ENCODE measurements at regions not wholly inside any gene's neighbourhood (a gene's known extent, or its start where the extent isn't known, plus 50 kb on each side); places are given as distances from the start of the nearest gene placed in this dataset.

DNA sequence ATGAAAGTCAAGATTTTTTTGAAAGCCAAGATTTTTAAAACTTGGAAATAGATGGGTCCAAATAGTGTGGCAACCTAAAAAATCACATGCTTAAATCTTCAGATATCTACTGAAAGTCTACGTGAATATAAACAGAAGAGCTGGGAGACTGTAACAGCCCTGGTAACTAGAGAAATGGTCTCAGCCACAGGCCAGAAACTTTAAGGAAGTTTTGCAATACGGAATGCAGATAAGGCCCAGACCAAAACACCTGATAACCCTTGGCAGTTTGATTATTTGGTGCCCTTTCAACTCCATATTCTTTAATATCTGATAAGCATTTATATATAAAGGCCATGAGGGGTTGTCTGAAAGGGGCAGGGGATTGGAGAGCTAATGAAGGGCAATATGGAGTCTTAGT is 537.3 kb upstream of the TGFBR2 start:
- DNase-seq = no peak

DNA sequence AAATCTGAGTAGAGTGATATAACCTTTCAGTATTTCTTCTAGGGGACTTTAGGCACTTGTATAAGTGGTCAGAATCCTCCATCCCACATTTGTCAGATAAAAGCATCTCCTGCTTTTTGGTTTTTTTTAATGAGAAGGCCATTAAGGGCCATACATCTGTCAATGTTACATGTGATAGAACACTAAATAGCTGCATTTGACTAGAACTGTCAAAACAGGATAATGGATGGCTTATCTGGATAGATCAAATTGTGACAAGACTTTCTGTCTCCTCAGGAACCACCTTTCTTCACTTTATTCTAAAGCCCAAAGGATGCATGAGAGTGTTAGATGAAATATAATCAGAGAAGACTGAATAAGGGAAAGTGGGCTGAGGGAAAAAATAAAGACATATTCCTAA is 533.4 kb upstream of the TGFBR2 start:
- DNase-seq = no peak

DNA sequence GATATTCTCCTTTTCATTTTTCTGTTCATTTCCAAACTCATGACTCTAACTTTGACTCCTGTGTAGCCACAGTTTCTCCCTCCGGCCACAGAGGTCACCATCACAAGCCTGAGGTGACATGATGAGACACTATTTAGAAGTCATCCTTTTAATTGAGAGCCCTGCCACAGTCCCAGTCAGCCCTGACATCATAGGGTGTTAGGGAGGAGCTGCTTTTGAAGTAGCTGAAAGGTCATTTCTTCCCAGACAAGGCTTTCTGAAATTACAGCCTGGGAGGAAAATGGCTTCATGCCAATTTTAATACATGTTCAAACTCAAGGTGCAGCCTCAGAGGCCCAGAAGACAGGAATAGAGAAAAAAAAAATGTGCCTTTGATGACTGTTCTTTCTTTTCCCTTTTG is 532.8 kb upstream of the TGFBR2 start:
- no peak for DNase-seq

DNA sequence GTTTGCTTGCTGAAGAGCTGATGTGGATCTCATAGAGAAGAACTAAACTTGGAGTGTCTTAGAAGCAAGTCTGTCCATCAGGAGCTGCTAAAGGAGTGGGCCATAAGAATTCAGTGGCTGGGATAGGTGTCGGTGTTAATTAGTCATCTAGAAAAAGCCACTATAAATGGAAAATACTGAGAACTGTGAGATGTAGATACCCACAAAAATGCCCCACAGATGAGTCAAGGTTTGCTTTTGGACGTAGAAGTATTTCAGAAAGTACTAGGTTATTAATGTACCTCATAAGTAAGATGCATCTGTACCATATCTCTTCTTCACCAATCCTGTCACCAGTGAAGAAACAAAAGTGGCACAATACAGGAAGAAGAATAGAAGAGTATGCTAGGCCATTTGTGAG is 530.9 kb upstream of the TGFBR2 start:
- DNase-seq = no peak

DNA sequence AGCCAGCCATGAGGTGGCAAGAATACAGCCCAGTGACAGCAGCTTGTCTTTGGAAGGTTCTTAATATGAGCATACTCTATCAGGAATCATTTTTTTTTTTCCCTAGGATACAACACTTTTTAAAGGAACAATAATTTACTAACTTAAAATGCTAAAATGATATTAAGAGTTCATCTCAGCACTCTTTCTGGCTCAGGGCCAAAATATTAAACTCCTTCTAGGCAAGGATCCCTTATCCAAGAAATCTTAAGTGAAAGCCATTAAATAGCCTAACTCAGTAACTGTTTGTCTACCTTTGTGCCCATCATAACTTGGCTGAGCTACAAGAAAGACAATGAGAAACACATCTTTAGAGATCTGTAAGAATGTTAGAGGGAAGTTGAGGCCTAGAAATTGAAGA is 529.5 kb upstream of the TGFBR2 start:
- DNase-seq = no peak

DNA sequence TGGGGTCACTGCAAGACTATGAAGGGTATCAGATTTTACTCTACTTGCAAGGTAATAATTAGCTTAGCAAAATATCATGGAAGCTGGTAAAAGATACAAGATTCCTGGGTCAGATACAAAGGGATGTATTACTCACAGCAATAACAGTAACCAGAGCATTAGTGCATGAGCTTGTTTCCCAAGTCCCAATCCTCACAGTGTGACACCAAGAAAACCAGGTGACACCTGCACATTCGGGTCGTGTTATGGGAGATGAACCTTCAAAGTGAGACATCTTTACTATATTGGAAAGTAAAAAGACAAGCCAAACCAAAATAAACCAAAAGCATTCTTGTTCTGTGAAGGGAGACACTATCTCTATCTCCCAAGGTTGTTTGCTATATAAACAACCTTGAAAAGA is 528.7 kb upstream of the TGFBR2 start:
- no peak for DNase-seq

DNA sequence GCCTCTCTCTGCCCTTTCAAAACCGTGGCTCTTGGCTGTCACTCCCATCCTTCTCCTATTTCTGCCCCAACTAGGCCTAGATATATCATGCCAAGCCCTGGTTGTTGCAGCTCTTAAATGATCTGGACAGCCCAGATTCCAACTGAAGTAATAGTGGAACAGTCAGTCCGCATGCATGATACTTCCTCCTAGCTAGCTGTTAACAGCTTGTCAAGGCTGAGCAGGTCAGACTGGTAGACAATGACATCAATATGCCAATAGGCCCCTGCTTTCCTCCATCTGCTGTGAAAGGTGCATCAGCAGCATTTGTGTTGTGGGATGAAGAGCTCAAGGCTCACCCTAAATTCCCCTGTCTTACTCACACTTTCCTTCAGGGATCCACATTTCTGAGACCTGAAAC is 527.7 kb upstream of the TGFBR2 start:
- no peak for DNase-seq

DNA sequence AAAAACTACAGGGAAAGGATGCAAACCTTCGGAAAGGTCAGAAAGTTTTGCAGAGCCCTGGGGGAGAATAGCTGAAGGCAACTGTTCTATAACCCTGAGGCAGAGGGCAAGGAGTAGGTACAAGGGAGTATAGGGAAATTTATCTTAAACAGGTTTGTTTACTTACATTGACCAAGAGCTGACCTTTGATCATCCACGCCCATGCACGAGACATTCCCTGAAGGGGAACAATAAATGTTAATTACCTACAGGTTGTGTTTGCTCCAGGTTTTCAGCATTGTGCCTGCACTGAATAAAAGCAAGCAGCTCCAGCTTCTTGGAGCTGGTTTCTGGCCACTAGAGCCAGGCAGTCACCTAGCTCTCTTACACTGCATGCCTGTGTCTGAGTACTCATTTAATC is 524.5 kb upstream of the TGFBR2 start:
- no peak for DNase-seq

DNA sequence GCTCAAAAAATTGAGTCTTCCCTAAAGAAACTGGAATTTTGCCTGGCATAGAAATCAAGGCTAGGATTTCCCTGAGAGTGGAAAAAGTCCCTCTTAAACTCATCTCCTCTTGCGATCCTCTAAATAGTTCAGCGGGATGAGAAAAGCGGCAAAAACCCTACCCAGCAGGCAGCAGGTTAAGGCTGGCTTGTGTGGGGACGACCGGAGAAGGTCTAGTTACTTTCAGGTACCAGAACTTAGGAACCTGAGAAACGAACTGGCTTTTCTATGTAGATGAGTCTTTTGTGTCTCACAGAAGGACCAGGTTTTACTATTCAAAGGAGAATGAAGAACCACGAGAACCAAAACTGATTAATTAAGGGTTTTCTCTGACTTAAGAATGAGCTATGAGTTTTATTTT is 523.7 kb upstream of the TGFBR2 start:
- no peak for DNase-seq

DNA sequence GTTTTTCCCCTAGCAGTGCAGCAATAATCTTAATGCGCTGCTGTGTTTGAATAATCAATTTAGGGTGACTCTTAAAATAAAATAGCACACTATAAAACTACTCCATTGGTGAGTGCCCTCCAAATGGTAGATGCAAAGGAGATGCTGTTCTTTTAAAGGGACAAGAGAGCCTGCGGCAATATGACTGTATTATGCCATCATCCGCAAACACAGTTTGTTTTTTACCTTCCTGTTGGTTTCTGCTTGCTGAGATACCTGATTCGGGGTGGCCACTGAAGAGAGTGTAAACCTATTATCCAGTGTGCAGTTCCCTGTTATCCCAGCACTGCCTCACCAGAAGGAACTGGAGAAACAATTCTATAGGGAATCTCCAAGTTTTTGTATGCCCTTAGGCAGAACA is 523.1 kb upstream of the TGFBR2 start:
- DNase-seq = no peak

DNA sequence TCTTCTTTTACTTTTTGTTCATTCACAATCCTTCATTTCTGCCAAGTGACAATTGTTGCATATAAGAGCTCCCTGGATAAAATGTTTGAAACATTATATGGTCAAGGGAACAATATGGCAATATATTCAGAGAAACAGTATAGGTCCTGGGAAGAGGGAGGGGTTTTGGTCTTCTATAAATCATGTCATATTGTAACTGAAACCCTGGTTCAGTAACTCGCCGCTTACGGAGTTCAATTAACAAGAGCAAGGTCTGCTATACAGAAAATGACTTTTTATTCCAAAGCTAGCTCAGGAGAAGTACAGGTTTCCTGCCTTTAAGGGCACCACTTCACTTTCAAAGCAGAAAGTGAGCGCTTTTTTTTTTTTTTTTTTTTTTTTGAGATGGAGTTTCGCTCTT is 522.1 kb upstream of the TGFBR2 start:
- no peak for DNase-seq

DNA sequence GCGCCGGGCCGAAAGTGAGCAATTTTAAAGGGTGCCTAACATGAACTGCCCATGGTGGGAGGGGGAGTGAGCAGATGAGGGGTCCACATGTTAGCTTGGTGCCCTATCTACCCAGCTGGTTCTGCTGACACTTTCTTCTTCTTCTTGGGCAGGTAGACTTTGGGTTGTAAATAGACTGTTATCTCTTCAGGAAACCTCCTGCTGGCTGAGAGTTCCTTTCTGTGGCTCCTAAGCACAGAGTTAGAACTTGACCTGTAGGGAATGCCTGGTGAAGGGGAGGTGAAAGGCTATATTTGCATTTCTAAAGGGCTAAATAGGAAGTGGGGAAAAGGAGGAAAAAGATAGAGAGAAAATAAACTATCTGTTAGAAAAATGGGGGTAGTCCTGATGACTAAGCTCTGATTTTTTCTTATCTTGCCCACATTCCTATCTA is 521.4 kb upstream of the TGFBR2 start:
- no peak for DNase-seq

DNA sequence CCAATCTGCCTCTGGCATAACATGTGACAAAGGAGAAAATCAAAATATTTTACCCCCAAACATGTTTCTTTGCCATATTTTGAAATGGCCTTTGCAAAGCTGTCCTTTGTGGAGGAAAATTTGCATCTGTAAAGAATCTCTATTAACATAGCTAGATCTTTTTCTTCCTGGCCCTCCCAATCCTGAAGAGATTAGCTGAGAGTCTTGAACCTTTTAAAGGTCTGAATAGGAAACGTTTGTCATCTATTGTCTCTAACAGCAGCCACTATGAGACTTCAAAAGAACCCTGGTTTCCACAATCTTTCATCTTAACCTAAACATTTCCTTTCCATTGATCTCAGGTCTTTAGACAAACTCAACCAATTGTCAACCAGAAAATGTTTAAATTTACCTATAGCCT is 520.9 kb upstream of the TGFBR2 start:
- DNase-seq = no peak

DNA sequence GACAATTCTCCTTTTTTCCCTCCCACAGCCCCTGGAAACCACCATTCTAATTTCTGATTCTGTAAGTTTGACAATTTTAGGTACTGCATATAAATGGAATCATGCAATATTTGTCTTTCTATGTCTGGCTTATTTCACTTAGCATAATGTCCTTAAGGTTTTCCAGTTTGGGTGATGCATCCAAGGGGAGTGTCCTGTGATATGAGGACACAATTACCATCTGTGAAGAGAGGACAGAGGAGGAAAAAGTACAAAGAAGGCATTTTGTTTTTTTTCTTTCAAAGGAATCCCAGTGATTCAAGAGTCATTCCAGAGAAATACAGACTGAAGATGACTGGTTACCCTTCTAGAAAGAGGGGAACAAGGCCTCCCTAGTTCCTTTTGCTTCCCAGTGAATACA is 514.7 kb upstream of the TGFBR2 start:
- no peak for DNase-seq

DNA sequence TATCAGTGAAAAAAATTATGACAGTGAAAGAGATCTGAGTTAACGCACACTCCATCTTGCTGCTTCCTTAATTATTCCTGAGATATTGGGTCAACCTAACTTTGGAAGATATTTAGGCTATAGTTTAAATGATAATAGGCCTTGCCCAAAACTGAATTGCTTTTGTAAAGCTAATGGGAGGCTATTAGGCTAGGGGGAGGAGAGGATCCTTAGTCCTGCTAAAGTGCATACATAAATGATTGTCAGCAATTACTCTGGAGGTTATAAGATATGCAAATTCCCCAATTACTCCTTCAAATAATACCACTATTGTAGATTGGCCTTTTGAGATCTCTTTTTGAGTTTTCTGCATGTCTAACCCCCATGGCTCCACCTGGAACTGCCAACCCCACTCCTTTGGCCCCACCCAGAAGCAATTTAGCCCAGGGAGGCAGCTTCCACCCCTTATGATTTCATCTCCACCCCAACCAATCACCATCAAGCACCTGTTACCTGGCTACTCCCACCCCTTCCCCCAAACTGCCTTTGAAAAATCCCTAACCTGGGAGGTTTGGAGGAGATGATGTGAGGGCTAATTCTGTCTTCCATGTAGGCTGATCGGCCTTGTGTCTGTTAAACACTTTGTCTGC is 509.3 kb upstream of the TGFBR2 start:
- DNase-seq = no peak

DNA sequence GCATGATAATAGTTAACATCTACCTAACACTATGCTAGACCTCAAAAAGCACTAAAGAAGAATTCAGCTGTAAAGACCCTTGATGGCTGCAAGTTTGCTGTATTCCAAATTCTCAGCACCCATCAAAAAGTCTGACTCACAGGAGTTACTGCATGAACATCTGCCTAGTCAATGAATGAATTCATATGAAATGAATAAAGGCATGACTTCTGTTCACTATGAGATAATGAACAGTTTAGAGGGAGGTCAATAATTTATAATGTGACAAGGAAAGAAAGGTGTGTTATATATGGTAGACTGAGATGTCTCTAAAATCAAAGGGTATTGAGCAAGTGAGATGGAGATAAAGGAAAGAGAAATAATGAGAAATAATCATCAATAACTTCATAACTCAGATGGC is 508.2 kb upstream of the TGFBR2 start:
- no peak for DNase-seq

DNA sequence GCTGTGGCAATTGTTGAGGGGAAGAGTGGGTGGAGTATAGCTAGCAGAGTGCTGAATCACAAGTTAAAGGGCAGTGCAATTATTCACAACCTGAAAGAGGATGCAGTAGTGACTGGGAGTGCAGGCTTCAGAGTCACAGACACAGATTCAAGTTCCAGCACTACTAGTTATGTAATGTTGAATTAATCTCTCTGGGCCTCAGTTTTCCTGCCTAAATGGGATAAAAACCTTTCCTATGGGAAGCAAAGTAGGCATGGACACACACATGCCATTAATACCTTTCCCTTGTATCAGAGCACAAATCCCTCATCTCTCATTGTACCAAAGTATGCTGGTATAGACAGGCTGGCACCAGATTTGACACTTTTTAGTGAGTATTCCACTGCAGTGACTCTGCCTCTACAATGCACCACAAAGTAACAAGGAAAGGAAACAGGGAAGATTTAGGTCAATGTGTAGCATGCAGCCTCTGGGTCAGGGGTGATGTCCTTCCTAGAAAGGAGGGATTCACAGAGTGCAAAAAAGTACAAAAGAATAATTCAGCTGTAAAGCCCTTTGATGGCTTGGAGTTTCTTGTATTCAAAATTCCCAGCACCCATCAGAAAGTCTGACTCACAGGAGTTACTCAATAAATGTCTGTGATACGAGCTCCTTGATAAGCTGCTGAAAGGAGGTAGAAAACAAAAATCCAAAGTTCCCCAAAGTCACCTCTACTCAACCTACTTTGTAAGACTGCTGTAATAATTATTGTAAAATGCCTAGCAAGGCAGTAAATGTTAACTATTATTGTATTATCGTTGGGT is 507.5 kb upstream of the TGFBR2 start:
- DNase-seq = no peak

DNA sequence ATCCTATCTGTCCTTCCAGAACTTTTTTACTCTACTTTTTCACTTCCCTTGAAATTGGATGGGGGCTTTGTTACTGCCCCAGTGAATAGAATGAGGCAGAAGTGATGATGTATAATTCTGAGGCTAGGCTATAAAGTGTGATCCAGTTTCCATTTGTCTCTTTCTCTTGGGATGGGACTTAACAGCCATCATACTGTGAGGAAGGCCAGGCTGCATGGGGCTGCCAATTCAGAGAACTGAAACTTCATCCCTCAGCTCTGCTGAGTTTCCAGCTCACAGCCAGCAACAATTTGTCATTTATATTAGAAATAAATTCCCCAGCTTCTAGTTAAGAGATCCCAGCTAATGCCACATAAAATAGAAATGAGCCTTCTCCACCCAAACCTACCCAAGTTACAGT is 504.0 kb upstream of the TGFBR2 start:
- no peak for DNase-seq

DNA sequence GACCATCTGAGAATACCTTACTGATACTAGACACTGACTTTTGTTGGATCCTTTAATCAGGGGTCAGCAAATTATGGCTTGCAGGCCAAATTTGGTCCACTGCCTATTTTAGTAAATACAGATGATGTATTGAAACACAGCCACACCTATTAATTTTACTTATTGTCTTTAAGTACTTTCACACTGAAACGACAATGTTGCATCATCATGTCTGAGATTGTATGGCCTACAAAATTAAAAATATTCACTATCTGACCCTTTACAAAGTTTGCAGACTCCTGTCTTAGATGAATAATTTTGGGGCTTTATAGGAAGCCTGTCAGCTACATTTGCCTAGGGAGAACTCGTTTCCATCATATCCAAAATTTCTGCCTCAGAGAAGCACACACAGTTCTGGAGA is 503.2 kb upstream of the TGFBR2 start:
- DNase-seq = no peak

DNA sequence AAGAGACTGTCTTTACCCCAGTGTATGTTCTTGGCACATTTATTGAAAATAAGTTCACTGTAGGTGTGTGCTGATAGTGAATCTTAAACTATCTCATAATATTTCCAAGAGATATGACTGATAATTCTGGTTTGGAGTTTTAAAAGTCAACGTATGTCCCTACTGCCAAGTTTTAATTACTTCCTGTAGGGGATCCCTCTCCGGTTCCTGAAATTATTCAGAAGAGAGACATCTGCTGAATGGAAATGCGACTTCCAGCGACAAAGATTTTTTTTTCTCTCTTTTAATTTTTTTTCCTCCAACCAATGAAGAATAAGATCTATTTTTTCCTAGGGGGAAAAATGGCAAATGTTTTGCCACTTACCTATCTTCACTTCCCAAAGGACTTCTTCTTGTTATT is 498.9 kb upstream of the TGFBR2 start:
- no peak for DNase-seq

DNA sequence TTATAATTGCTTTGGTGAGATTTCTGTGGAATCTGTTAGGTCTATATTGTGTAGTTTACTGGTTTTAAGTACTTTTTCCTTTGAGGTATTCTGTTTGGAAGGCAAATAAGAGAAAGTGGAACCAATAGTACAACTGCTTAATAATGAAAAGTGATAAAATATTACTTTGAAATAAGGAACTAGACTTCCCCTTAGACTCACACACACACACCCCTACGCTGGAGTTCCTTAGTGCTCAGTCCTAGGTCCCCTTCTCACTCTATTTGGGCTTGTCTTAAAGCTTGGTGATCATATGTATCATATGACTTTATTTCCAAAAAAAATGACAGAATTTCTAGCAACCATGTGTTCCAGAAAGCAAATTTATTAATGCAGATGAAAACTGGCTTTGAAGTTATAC is 494.0 kb upstream of the TGFBR2 start:
- DNase-seq = no peak

DNA sequence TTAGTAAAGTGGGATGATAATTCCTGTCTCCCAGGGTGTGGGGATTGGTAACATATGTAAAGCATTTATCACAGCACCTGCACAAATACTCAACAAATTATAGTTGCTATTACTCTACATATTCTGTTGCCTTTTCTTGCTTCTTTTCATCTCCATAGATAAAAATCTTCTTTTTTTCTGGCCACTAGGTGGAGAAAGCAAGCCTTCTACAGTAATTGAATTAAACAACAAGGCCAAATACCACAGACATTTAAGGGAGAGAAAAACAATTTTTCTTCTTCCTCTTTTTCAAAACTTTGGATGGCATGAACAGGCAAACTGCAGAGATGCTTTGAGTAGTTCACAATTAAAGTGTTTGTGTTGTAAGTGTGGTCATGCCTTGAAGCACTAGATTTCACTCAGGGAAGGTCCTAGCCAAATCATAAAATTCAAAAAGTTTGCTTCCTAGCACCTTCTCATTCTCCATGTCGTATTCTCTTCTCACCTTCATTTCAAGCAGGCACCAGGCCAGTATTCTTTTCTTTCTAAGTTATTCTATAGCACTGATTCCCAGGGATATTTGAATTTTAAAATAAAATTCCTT is 493.4 kb upstream of the TGFBR2 start:
- DNase-seq = peak in 1 of 2 experiments; percentile 33

DNA sequence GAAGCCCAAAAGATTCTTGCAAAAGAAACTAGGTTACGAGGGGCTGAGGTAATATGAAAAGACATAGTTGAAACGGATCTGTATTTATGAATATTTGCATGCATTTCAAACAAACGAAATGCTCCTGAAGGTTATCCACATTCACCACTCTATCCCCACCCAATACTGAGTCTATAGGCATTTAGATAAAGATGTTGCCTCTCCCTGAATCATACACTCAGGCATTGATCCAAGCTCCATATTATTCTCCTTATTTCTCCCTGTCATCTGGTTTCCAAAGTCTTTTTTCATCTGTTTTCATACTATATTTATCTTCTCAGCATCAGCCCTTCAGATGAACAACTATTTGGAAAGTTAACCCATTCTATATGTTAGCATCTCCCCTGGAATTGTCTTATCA is 492.5 kb upstream of the TGFBR2 start:
- no peak for DNase-seq

DNA sequence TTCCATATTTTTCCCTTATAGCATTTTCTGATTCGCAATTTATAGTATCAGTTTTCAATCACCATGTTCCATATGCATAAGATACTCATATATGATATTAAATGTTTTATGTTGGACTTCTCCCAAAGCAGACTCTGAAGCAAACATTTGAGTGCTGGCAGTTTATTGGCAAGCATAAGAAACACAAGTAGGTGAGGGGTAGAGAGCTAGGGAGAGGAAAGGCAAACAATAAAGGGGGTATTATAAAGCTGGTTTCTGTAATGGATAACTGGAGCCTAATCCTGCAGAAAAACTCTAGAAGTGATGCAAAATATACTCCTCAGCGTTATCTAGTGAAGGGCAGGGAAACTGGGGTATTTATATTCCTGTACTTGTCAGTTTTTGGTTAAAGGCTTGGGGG is 491.5 kb upstream of the TGFBR2 start:
- no peak for DNase-seq

DNA sequence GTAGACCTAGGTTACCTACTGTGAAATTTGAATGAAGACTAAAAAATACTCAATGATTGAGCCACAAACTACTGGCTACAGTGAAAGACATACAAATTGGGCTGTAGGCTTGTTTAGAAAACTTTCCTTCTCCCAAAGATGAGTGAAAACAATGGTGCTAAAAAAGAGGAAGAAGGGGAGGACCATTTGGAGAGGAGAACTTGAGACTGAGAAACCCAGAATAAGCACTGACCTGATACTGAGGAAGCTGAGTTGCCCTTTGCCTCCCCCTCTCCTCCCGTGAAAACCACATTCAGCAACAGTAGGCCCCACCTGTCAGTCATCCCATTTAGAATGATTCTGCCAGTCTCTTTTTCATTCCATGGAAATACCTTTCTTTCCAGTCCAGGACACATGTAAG is 484.0 kb upstream of the TGFBR2 start:
- no peak for DNase-seq

All from NCI-H524 (cell line).